ENCODE measurements at regions not wholly inside any gene's neighbourhood (a gene's known extent, or its start where the extent isn't known, plus 50 kb on each side); places are given as distances from the start of the nearest gene placed in this dataset.

- TF ChIP-seq ZNF518A (tag by site-specific recombination; conservative IDR thresholded peaks at IDR 0.05; ENCODE audit: low read depth): no peak
- TF ChIP-seq ZNF514 (tag by site-specific recombination; IDR thresholded peaks at IDR 0.05): no peak
- no peak for TF ChIP-seq ZNF391 (tag by site-specific recombination; IDR thresholded peaks at IDR 0.05; ENCODE audit: borderline replicate concordance, low read depth)
- TF ChIP-seq ZNF610 (tag by site-specific recombination; IDR thresholded peaks at IDR 0.05; ENCODE audit: borderline replicate concordance): no peak
- no peak for TF ChIP-seq ZNF561 (tag by site-specific recombination; IDR thresholded peaks at IDR 0.05; ENCODE audit: borderline replicate concordance)
Measured at GRCh38 chr7:110257673-110258072, 833.3 kb upstream of the LRRN3 start (continued).

GRCh38 chr7:110262251-110262650, 828.7 kb upstream of the LRRN3 start:
- ChIA-PET POLR2A (no interaction called here), CTCF (no interaction called here)
- no peaks in the 10 kb centered on the region for H3K36me3 ChIP-seq (ENCODE audit: control insufficient read depth in 2 of 2, insufficient read depth in 1 of 2, low read length in 2 of 2)
- H3K9me3 ChIP-seq (ENCODE audit: control insufficient read depth, insufficient read depth, low read depth, low read length): no peaks in the 10 kb centered on the region
- H3K27ac ChIP-seq (ENCODE audit: extremely low read depth, low read depth, low read length): no peak overlapping the region
- H3K4me3 ChIP-seq (ENCODE audit: low read depth, low read length): no peak overlapping the region
- no peaks in the 10 kb centered on the region for H3K4me1 ChIP-seq (ENCODE audit: control insufficient read depth, insufficient read depth, low read length)
- TF ChIP-seq ZSCAN16 (tag by site-specific recombination; IDR thresholded peaks at IDR 0.05): no peak

- ChIA-PET POLR2A (no interaction called here), CTCF (interaction anchor here (0.7 kb wide), 1 partner anchor 40 kb away, joined by 3 read pairs; no protein-coding TSS in a partner anchor)
- H3K27ac ChIP-seq (ENCODE audit: extremely low read depth, low read depth, low read length): no peak overlapping the region
Measured at GRCh38 chr7:110264288-110264687, 826.6 kb upstream of the LRRN3 start.

GRCh38 chr7:110281362-110281761, 809.6 kb upstream of the LRRN3 start:
- ChIA-PET POLR2A (no interaction called here), CTCF (no interaction called here)
- no peak overlapping the region for H3K4me3 ChIP-seq (ENCODE audit: low read depth, low read length)
- H3K36me3 ChIP-seq (ENCODE audit: control insufficient read depth in 2 of 2, insufficient read depth in 1 of 2, low read length in 2 of 2): no peaks in the 10 kb centered on the region
- no peak for TF ChIP-seq ZNF624 (tag by site-specific recombination; IDR thresholded peaks at IDR 0.05)
- no peak overlapping the region for H3K27ac ChIP-seq (ENCODE audit: extremely low read depth, low read depth, low read length)
- H3K9me3 ChIP-seq (ENCODE audit: control insufficient read depth, insufficient read depth, low read depth, low read length): no peaks in the 10 kb centered on the region
- H3K4me1 ChIP-seq (ENCODE audit: control insufficient read depth, insufficient read depth, low read length): no peaks in the 10 kb centered on the region

More at GRCh38 chr7:110264288-110264687, 826.6 kb upstream of the LRRN3 start:
- Histone ChIP-seq H3K36me3 (ENCODE audit: control insufficient read depth in 2 of 2, insufficient read depth in 1 of 2, low read length in 2 of 2) (no peaks in the 10 kb centered on the region), H3K4me1 (ENCODE audit: control insufficient read depth, insufficient read depth, low read length) (no peaks in the 10 kb centered on the region), H3K9me3 (ENCODE audit: control insufficient read depth, insufficient read depth, low read depth, low read length) (no peaks in the 10 kb centered on the region), H3K4me3 (ENCODE audit: low read depth, low read length) (no peak overlapping the region)
- TF ChIP-seq REPIN1 (tag by site-specific recombination; IDR thresholded peaks at IDR 0.05; ENCODE audit: low read depth) (no peak), ZNF324 (tag by site-specific recombination; IDR thresholded peaks at IDR 0.05) (no peak), ZNF529 (tag by site-specific recombination; IDR thresholded peaks at IDR 0.05; ENCODE audit: insufficient replicate concordance) (no peak)

- ChIA-PET CTCF (no interaction called here), POLR2A (no interaction called here)
- TF ChIP-seq ZNF658 (tag by site-specific recombination; IDR thresholded peaks at IDR 0.05) (no peak), ZNF184 (tag by site-specific recombination; IDR thresholded peaks at IDR 0.05) (no peak), KLF16 (tag by site-specific recombination; IDR thresholded peaks at IDR 0.05) (no peak), ZFP41 (tag by site-specific recombination; IDR thresholded peaks at IDR 0.05; ENCODE audit: borderline replicate concordance) (no peak), ZBTB21 (tag by site-specific recombination; IDR thresholded peaks at IDR 0.05) (no peak), ZNF580 (tag by site-specific recombination; IDR thresholded peaks at IDR 0.05) (no peak), CTCF (tag by site-specific recombination; IDR thresholded peaks at IDR 0.05) (no peak), ZNF510 (tag by site-specific recombination; IDR thresholded peaks at IDR 0.05; ENCODE audit: insufficient replicate concordance) (no peak), EGR2 (tag by site-specific recombination; IDR thresholded peaks at IDR 0.05; ENCODE audit: low read depth) (no peak)
- TF ChIP-seq, protein P1, sequence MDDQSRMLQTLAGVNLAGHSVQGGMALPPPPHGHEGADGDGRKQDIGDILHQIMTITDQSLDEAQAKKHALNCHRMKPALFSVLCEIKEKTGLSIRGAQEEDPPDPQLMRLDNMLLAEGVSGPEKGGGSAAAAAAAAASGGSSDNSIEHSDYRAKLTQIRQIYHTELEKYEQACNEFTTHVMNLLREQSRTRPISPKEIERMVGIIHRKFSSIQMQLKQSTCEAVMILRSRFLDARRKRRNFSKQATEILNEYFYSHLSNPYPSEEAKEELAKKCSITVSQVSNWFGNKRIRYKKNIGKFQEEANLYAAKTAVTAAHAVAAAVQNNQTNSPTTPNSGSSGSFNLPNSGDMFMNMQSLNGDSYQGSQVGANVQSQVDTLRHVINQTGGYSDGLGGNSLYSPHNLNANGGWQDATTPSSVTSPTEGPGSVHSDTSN (CRISPR knock-in tag; IDR thresholded peaks at IDR 0.05): no peak
Measured at GRCh38 chr7:110283056-110283455, 807.9 kb upstream of the LRRN3 start.

More at GRCh38 chr7:110283056-110283455, 807.9 kb upstream of the LRRN3 start:
- H3K9me3 ChIP-seq (ENCODE audit: control insufficient read depth, insufficient read depth, low read depth, low read length): no peaks in the 10 kb centered on the region
- H3K36me3 ChIP-seq (ENCODE audit: control insufficient read depth in 2 of 2, insufficient read depth in 1 of 2, low read length in 2 of 2): no peaks in the 10 kb centered on the region
- no peak overlapping the region for H3K27ac ChIP-seq (ENCODE audit: extremely low read depth, low read depth, low read length)
- H3K4me1 ChIP-seq (ENCODE audit: control insufficient read depth, insufficient read depth, low read length): no peaks in the 10 kb centered on the region
- H3K4me3 ChIP-seq (ENCODE audit: low read depth, low read length): no peak overlapping the region
